ENCODE measurements at regions not wholly inside any gene's neighbourhood (a gene's known extent, or its start where the extent isn't known, plus 50 kb on each side); places are given as distances from the start of the nearest gene placed in this dataset.

GRCh38 chr9:4435197-4435596 lies 55.1 kb upstream of the SLC1A1 start:
- DNase-seq (ENCODE audit: low read depth): peak; percentile 42

GRCh38 chr9:4433379-4433778 lies 56.9 kb upstream of the SLC1A1 start:
- no peak for DNase-seq (ENCODE audit: low read depth)

- no peak for DNase-seq (ENCODE audit: low read depth)
These were observed 59.6 kb upstream of the SLC1A1 start for GRCh38 chr9:4430432-4431261.

DNA sequence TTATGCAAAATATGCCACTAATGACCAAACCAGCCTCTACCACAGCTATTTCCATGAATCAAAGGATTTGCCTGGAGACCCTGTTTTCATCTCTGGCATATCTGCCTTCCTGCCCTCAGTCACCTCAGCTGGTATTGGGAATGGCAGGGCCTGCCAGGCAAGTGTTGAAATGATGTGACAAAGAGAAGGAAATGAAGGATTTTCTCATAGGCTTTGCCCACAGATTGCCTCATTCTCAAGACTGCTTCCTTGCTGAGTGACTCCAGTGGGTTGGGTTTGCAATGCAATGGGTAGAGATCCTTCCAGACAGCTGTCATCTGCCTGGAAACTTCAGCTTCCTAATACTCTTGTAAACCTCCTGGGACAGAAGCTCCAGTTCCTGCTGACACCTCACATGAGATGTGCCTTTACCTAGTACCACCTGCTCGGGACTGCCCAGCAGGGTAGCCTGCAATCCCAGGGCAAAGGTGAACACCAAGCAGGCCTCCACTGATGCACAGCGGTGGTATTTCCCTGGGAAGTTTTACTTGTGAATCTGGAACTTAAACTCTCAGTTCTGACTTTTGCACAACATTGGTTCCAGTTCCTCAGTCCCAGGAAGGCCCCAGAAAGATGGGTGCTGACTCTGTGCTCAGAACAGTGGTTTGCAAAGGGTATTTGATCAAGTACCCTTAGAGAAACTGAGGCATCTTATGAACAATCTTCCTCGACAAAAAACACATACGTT lies 64.8 kb upstream of the SLC1A1 start:
- DNase-seq (ENCODE audit: low read depth): peak; percentile 19

DNA sequence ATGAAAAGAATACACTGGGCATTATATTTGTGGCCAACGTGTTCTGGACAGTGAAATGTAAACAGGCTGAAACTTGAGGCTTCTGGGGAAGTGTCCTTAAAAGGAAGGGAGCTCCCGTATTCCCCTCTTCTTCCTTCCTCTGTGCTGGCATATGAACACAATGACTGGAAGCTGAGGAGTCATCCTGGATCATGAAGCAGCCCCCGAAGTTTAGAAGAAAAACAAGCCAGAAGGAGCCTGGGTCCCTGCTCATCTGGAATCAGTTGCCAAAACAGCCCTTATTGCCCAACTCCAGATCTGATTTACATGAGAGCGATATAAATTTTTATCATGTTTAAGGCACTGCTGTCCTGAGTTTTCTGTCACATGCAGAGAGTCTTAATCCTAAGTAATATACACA lies 65.4 kb upstream of the SLC1A1 start:
- no peak for DNase-seq (ENCODE audit: low read depth)

- DNase-seq (ENCODE audit: low read depth): no peak
These were observed 66.2 kb upstream of the SLC1A1 start for GRCh38 chr9:4424038-4424437.

DNA sequence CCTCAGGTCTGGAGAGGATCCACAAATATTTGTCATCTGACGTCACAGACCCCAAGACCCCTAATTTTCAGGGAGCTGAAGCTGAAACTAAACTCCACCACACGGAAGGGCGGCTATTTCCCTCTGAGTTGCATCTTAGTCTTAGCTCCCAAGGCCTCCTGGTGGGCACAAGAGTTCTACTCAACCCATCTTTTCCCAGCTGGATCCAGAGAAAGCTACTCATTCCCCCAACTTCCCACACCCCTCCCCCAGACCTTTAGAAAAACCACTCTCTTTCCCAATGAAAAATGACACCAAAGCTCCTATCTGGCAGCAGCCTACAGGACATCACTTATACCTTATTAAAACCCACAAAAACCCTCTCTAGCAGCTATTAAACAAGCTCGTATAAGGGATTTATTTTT lies 67.1 kb upstream of the SLC1A1 start:
- DNase-seq (ENCODE audit: low read depth): no peak

- DNase-seq (ENCODE audit: low read depth): no peak
These were observed 67.8 kb upstream of the SLC1A1 start for GRCh38 chr9:4422495-4422894.

GRCh38 chr9:4421847-4422246 lies 68.4 kb upstream of the SLC1A1 start:
- DNase-seq (ENCODE audit: low read depth): no peak

DNA sequence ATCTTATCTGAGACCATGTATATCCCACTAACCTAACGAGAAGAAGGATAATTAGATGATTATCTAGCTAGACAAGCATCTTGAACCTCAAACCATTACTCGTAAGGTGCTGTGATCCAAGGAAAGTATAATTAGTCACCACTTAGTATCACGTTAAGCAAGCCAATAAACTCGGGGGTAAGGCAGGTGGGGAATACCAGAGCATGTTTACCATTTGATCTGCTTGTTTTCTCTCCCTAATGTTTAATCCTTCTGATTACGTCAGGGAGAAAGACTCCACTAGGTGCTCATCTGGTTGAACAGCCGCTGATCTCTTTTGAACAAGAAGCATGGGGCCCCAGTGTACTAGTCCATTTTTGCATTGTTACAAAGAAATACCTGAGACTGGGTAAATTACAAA lies 69.9 kb upstream of the SLC1A1 start:
- no peak for DNase-seq (ENCODE audit: low read depth)

DNA sequence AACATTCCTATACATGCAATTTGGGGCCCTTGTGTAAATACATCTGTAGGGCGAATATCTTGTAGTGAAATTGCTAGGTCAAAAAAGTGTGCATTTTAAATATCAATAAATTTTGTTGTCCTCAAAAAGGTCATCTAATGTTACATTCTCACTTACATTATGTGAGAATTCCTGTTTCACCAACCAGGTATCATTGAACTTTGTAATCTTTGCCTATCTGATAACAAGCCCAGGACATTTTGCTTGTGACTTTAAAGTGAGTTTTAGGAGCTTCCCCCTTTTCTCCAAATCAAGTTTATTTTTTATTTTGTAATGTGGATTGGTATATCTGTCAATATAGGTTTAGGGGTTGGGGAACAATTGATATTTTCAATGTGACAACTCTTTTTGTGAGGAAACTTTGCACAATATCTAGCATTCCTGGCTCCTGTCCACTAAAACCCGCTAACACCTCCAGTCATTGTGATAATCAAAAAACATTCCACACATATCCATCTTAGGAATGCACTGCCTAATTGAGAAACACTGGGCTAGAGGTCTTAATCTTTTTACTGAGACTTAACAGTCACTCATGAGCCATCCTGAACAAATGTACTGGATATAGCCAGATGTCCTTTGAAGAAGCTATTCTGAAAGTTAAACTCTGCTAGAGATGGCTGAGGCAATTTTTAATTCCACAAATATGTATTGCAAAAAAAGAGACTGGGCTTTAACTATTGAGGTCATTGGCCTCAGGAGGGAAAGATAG lies 72.5 kb upstream of the SLC1A1 start:
- DNase-seq (ENCODE audit: low read depth): peak; percentile 66

GRCh38 chr9:4416467-4416866 lies 73.8 kb upstream of the SLC1A1 start:
- no peak for DNase-seq (ENCODE audit: low read depth)

GRCh38 chr9:4415281-4415680 lies 75.0 kb upstream of the SLC1A1 start:
- DNase-seq (ENCODE audit: low read depth): no peak

GRCh38 chr9:4413856-4414255 lies 76.4 kb upstream of the SLC1A1 start:
- no peak for DNase-seq (ENCODE audit: low read depth)

GRCh38 chr9:4404156-4404555 lies 86.1 kb upstream of the SLC1A1 start:
- no peak for DNase-seq (ENCODE audit: low read depth)

GRCh38 chr9:4402501-4402900 lies 87.8 kb upstream of the SLC1A1 start:
- DNase-seq (ENCODE audit: low read depth): no peak

GRCh38 chr9:4400731-4401130 lies 89.5 kb upstream of the SLC1A1 start:
- DNase-seq (ENCODE audit: low read depth): no peak

DNA sequence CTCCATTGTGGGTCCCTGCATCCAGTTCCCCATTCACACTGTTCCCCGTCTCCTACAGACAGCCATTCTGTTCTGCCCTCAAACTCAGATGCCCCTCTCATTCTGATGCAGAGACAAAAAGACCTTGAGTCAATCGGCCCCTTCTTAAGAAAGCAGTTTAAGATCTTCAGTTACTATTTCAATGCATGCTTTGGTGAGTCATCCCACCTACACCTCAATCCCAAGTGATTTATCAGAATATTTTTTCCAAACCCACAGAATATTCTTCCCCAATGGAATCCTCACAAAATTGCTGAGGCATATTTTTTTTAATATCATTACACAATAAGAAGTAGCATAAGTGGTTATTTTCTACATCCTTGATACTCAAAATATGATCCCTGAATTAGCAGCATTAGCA lies 92.4 kb upstream of the SLC1A1 start:
- no peak for DNase-seq (ENCODE audit: low read depth)

DNA sequence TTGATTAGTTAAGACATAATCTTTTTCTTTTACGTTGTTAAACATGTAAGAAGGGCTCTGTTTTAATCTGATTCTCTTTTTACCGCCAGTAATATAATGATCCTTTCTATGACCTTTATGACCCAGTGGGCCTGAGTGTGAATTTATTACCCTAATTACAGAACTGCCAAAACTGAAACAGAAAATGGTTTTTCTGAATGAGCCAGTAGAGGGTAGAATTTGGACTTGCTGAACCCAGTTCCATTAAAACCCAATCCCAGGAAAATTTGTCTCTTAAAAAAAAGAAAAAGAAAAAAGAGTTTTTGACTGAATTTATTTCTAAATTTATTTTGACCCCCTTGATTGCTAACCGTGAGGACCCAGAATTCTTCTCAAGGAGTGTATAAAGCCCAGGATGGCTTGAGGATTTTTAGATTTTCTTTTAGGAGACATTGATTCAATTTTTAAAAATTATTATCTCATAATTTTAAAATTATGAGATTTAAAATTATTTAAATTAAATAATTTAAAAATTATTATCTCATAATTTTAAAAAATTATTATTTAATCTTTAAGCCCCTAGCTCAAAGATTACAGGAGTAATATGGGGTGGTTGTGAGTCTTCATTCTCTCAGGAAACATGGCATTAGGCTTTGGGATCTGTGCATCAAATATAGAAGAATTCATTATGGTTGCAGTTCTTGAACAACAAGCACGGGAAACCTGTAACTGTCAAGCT lies 94.1 kb upstream of the GLIS3 start:
- DNase-seq (ENCODE audit: low read depth): no peak

DNA sequence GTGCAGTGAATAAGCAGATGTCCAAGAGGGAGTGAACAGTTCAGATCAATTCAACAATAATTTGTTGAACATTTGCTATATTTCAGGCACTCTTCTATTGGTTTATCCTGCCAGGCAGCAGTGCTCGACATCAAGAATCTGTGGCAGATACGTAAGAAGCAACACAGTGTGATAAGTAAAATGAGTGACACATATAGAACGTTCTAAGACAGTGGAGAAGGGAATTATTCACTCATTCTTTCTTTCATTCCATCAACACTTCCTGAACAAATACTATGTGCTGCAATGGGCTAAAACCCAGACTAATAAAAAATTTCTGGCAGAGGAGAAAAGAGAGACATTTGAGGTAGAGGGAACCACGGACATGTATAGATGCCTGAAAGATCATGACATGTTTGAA lies 89.9 kb upstream of the GLIS3 start:
- no peak for DNase-seq (ENCODE audit: low read depth)

GRCh38 chr9:4389003-4389402 lies 89.1 kb upstream of the GLIS3 start:
- DNase-seq (ENCODE audit: low read depth): no peak

DNA sequence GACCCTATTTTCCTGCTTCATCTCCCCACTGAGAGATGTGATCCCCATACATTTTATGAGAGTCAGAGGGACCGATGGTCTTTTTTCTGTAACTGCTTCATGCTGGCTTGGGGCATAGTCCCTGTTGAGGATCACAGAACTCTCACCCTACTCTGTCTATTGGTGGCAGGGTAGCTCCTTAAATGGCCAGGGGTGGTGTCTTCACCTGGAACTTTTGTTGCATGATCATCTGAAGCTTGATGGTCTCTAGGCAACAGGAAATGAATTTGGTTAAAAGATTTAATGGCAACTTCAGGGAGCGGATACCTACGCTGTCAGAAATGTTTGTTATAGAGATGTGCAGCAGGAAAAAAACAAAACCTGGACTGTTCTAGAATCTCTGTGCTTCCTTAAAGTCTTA lies 87.0 kb upstream of the GLIS3 start:
- DNase-seq (ENCODE audit: low read depth): no peak
